ENCODE measurements at regions not wholly inside any gene's neighbourhood (a gene's known extent, or its start where the extent isn't known, plus 50 kb on each side); places are given as distances from the start of the nearest gene placed in this dataset.

DNA sequence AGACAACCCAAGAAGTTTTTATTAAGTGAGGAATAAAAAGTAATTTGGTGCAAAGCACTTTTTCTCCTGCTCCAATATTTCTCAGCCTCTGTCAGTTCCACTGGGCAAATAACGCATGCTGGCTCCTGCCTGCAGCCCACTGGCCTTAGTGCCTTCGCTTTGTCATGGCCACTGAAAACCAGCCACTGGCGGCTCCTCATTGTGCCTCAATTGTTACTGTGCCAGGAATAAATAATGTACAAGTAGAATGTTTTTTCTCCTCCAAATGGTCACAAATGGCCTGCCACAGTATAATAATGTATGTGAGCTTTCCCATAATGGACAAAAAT, 267.1 kb downstream of the ACTR3 start:
- Histone ChIP-seq H3K9me3 (ENCODE audit: insufficient read depth, low read depth, low read length) (no peaks in the 10 kb centered on the region), H3K9ac (ENCODE audit: low read depth, low read length) (no peak overlapping the region), H3K27ac (ENCODE audit: low read length) (no peak overlapping the region), H3K36me3 (ENCODE audit: insufficient read depth, low read depth, low read length) (no peaks in the 10 kb centered on the region), H3K27me3 (ENCODE audit: insufficient read depth, low read length) (no peaks in the 10 kb centered on the region), H3K4me3 (ENCODE audit: low read length) (no peak overlapping the region), H3K4me1 (ENCODE audit: insufficient read depth, low read length) (no peaks in the 10 kb centered on the region)

DNA sequence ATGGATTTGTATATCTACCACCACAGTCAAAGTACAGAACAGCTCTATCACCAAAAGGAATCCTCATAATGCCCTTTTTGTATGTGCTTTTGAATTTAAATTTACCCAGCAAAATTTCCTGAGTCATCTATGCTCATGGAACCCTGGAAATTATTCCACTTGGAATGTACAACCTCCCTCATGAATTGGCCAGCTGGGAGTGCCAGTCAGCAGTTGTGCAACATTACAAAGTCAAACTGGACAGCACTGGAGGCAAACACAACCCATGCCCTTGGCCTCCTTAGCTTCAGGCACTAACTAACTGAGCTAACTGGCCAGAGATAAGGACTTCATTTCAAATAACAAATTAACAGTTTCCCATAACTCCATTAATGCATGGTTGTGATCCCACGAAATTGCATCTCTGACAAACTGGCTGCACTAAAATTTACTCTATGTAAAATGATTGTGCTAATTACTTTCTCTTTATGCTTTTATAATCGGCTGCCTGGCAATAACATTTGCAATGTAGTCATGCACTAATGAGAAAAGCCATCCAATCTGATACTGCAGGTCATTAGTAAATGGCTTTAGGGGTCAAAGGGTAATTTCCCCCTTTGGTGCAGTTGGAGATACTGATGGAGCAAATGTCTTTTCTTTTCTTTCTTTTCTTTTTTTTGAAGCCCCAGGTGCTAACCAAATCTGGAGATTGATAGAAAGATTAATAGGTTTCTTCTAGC, 270.5 kb downstream of the ACTR3 start:
- Histone ChIP-seq H3K4me1 (ENCODE audit: insufficient read depth, low read length) (no peaks in the 10 kb centered on the region), H3K27ac (ENCODE audit: low read length) (no peak overlapping the region), H3K9me3 (ENCODE audit: insufficient read depth, low read depth, low read length) (no peaks in the 10 kb centered on the region), H3K36me3 (ENCODE audit: insufficient read depth, low read depth, low read length) (no peaks in the 10 kb centered on the region), H3K27me3 (ENCODE audit: insufficient read depth, low read length) (no peaks in the 10 kb centered on the region), H3K4me3 (ENCODE audit: low read length) (no peak overlapping the region), H3K9ac (ENCODE audit: low read depth, low read length) (no peak overlapping the region)

DNA sequence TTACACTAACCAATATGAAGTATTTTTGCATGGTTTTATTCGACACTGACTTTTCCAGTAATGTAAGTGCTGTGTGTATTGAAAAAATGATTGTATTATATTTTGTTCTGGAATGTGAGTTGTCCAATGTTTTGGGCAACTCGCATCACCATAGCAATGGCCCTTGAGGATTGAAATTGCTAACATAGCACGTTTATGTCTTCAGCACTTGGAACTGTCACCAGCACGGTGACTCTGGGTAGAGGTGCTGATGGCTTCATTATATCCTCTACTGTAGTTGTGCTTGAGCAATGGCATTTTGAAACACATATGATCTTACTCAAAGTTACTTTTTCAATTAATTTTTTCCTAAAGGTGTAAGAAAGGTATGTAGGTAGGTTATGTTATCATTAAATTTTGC, 271.5 kb downstream of the ACTR3 start:
- Histone ChIP-seq H3K36me3 (ENCODE audit: insufficient read depth, low read depth, low read length) (no peaks in the 10 kb centered on the region), H3K4me3 (ENCODE audit: low read length) (no peak overlapping the region), H3K9ac (ENCODE audit: low read depth, low read length) (no peak overlapping the region), H3K4me1 (ENCODE audit: insufficient read depth, low read length) (no peaks in the 10 kb centered on the region), H3K9me3 (ENCODE audit: insufficient read depth, low read depth, low read length) (no peaks in the 10 kb centered on the region), H3K27me3 (ENCODE audit: insufficient read depth, low read length) (no peaks in the 10 kb centered on the region), H3K27ac (ENCODE audit: low read length) (no peak overlapping the region)

DNA sequence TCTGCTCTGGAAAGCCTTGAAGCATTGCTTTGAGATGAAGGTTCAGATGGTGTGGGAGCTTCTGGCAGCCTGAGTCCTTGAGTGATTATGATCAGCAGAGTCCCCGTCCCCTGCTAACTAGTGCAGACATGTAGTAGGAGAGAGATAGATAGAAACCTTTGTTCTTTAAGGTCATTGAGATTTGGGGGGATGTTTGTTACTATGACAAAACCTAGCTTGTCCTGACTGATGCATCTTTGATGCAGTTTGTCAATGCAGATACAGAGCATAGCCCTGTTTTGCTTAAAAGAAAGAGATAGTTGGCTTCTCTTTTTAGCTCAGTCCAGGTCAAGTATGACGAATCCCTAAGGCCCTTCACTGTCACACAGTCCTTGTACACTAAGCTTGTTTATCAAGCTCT, 274.6 kb upstream of the DPP10 start:
- no peaks in the 10 kb centered on the region for H3K9me3 ChIP-seq (ENCODE audit: insufficient read depth, low read depth, low read length)

DNA sequence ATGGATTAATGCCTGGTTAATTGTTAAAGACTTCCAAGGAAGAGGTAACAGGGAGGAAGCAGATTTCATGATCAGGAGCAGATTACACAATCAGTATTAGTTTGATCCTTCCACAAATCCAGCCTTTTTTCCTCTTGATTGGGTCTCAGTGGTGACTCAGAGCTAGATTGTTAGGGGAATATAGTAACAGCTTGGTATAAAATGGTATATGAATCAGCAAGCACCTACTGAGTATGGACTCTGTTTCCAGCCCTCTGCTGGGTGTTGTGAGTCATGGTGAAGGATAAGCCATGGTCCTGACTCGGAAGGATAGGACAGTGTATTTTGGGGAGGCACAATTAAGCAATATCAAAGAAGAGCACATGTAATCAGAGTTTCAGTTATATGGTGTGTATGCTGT, 272.4 kb upstream of the DPP10 start:
- Histone ChIP-seq H3K4me1 (ENCODE audit: insufficient read depth, low read length) (no peaks in the 10 kb centered on the region), H3K9me3 (ENCODE audit: insufficient read depth, low read depth, low read length) (no peaks in the 10 kb centered on the region), H3K27ac (ENCODE audit: low read length) (no peak overlapping the region), H3K27me3 (ENCODE audit: insufficient read depth, low read length) (no peaks in the 10 kb centered on the region), H3K9ac (ENCODE audit: low read depth, low read length) (no peak overlapping the region), H3K4me3 (ENCODE audit: low read length) (no peak overlapping the region), H3K36me3 (ENCODE audit: insufficient read depth, low read depth, low read length) (no peaks in the 10 kb centered on the region)

More for the DNA sequence above, 274.6 kb upstream of the DPP10 start:
- no peaks in the 10 kb centered on the region for H3K36me3 ChIP-seq (ENCODE audit: insufficient read depth, low read depth, low read length)
- H3K27ac ChIP-seq (ENCODE audit: low read length) = no peak overlapping the region
- no peak overlapping the region for H3K4me3 ChIP-seq (ENCODE audit: low read length)
- H3K27me3 ChIP-seq (ENCODE audit: insufficient read depth, low read length) = no peaks in the 10 kb centered on the region
- no peaks in the 10 kb centered on the region for H3K4me1 ChIP-seq (ENCODE audit: insufficient read depth, low read length)
- no peak overlapping the region for H3K9ac ChIP-seq (ENCODE audit: low read depth, low read length)

DNA sequence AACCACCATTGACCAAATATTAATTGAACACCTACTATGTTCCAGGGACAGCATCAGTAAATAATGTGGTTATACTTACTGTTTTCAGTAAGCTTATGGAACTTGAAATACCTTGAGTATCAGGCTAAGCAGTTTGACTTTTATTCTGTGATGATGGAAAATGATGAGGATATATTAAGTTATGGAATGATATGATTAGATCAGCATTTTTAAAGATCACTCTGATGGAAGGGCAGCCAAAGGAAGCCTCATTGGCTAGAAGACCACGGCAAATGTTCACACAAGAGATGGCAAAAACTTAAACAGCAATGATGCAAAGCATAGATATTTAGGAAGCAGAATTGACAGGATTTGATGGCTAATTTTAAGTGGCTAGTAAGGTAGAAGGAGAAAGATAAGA, 266.9 kb upstream of the DPP10 start:
- no peaks in the 10 kb centered on the region for H3K27me3 ChIP-seq (ENCODE audit: insufficient read depth, low read length)
- H3K36me3 ChIP-seq (ENCODE audit: insufficient read depth, low read depth, low read length) = no peaks in the 10 kb centered on the region
- no peak overlapping the region for H3K9ac ChIP-seq (ENCODE audit: low read depth, low read length)
- H3K27ac ChIP-seq (ENCODE audit: low read length) = no peak overlapping the region
- H3K4me1 ChIP-seq (ENCODE audit: insufficient read depth, low read length) = no peaks in the 10 kb centered on the region
- no peaks in the 10 kb centered on the region for H3K9me3 ChIP-seq (ENCODE audit: insufficient read depth, low read depth, low read length)
- H3K4me3 ChIP-seq (ENCODE audit: low read length) = no peak overlapping the region

DNA sequence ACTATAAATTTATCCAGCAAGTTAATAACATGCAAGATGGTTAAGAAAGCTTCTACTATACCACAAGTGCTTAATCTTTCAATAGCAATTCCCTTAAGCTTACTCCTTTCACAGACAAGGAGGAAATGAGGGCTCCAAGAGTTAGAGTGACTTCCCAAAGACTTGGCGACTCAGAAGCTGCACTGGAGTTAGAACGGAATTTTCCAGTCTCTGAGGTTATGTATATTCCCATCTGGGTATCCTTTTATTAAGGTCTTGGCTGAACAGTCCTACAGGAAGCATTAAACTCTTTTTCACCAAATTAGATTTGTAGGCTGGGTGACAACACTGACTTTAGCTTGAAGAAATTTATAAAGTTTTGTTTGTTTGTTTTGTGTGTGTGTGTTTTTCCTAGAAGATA, 256.9 kb upstream of the DPP10 start:
- Histone ChIP-seq H3K4me1 (ENCODE audit: insufficient read depth, low read length) (no peaks in the 10 kb centered on the region), H3K36me3 (ENCODE audit: insufficient read depth, low read depth, low read length) (no peaks in the 10 kb centered on the region), H3K27ac (ENCODE audit: low read length) (no peak overlapping the region), H3K9ac (ENCODE audit: low read depth, low read length) (no peak overlapping the region), H3K4me3 (ENCODE audit: low read length) (no peak overlapping the region), H3K27me3 (ENCODE audit: insufficient read depth, low read length) (no peaks in the 10 kb centered on the region), H3K9me3 (ENCODE audit: insufficient read depth, low read depth, low read length) (no peaks in the 10 kb centered on the region)

DNA sequence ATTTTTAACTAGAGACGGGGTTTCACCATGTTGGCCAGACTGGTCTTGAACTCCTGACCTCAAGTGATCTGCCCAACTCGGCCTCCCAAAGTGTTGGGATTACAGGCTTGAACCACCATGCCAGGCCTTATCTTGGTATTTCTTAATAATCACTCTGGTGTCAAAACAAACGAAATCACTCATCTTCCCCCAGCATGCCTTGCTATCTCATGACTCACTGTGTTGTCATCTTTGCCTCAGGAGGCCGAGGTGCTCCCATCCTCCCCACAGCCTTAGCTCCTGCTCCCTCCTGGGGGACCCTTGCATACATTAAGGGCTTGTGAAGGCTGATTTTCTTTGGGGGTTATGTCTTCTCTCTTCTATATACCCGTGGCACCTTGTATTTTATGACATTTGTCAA, 250.1 kb upstream of the DPP10 start:
- no peaks in the 10 kb centered on the region for H3K27me3 ChIP-seq (ENCODE audit: insufficient read depth, low read length)
- H3K9ac ChIP-seq (ENCODE audit: low read depth, low read length) = no peak overlapping the region
- no peak overlapping the region for H3K27ac ChIP-seq (ENCODE audit: low read length)

DNA sequence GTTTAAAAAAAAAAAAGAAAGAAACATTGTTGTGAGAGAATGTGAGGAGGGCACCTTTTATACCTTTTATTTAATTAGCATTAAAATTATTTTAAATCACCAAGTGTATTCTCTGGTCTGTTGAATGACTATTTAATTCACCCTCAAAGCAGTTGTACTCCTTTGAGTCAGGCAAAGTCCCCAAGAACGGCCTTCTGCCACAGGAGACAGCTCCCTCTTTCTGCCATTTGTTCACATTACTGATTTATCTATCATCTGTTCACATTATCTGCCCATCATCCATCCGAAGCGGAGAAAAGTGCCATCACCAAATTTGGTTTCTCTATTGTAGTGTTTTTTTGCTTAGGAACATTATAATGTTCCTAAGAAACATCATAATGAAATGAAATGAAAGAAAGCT, 240.7 kb upstream of the DPP10 start:
- Histone ChIP-seq H3K9me3 (ENCODE audit: insufficient read depth, low read depth, low read length) (peaks cover 15% of the 10 kb centered on the region), H3K9ac (ENCODE audit: low read depth, low read length) (no peak overlapping the region), H3K4me3 (ENCODE audit: low read length) (no peak overlapping the region), H3K4me1 (ENCODE audit: insufficient read depth, low read length) (no peaks in the 10 kb centered on the region), H3K27ac (ENCODE audit: low read length) (no peak overlapping the region), H3K36me3 (ENCODE audit: insufficient read depth, low read depth, low read length) (no peaks in the 10 kb centered on the region), H3K27me3 (ENCODE audit: insufficient read depth, low read length) (no peaks in the 10 kb centered on the region)

More for the DNA sequence above, 250.1 kb upstream of the DPP10 start:
- Histone ChIP-seq H3K4me1 (ENCODE audit: insufficient read depth, low read length) (no peaks in the 10 kb centered on the region), H3K36me3 (ENCODE audit: insufficient read depth, low read depth, low read length) (no peaks in the 10 kb centered on the region), H3K4me3 (ENCODE audit: low read length) (no peak overlapping the region), H3K9me3 (ENCODE audit: insufficient read depth, low read depth, low read length) (no peaks in the 10 kb centered on the region)

DNA sequence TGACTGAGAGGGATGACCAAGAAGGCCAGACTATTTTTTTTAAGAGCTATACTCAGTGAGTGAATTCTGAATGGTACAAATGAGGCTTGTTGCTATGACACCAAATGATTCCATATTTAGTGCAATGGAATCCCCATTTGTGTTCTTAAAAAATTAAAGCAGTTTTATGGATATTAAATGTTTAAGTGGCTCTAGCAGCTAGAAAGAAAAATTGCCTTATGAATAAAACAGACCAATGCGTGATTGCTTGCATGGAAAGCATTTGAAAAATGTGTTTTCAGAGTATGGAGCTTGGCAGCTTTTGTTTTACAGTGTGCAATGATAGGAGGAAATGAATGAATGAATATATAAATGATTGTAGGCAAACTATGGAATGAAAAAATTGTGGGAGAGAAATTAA, 238.8 kb upstream of the DPP10 start:
- no peaks in the 10 kb centered on the region for H3K27me3 ChIP-seq (ENCODE audit: insufficient read depth, low read length)
- no peak overlapping the region for H3K27ac ChIP-seq (ENCODE audit: low read length)
- H3K9me3 ChIP-seq (ENCODE audit: insufficient read depth, low read depth, low read length) = peaks cover 19% of the 10 kb centered on the region
- no peak overlapping the region for H3K4me3 ChIP-seq (ENCODE audit: low read length)
- no peaks in the 10 kb centered on the region for H3K36me3 ChIP-seq (ENCODE audit: insufficient read depth, low read depth, low read length)
- no peak overlapping the region for H3K9ac ChIP-seq (ENCODE audit: low read depth, low read length)
- no peaks in the 10 kb centered on the region for H3K4me1 ChIP-seq (ENCODE audit: insufficient read depth, low read length)

DNA sequence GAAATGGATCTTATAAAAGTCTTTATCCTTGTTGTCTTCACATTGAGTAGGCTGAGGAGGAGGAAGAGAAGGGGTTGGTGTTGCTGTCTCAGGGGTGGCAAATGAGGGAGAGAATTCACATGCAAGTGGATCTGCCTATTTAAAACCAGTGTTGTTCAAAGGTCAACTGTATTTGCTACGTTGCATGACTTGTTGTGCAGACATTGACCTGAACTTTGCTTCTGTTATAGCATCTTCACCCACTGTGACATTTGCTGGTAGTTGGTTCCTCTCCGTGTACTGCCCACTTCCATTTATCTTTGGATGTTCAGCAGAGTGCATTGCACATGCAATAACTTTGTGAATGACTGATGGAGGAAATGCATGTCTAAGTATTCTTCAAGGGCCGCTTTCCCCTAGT, 228.6 kb upstream of the DPP10 start:
- H3K36me3 ChIP-seq (ENCODE audit: insufficient read depth, low read depth, low read length) = no peaks in the 10 kb centered on the region
- H3K27me3 ChIP-seq (ENCODE audit: insufficient read depth, low read length) = no peaks in the 10 kb centered on the region
- H3K9me3 ChIP-seq (ENCODE audit: insufficient read depth, low read depth, low read length) = no peaks in the 10 kb centered on the region
- no peak overlapping the region for H3K4me3 ChIP-seq (ENCODE audit: low read length)
- no peak overlapping the region for H3K27ac ChIP-seq (ENCODE audit: low read length)
- H3K9ac ChIP-seq (ENCODE audit: low read depth, low read length) = no peak overlapping the region
- H3K4me1 ChIP-seq (ENCODE audit: insufficient read depth, low read length) = no peaks in the 10 kb centered on the region

DNA sequence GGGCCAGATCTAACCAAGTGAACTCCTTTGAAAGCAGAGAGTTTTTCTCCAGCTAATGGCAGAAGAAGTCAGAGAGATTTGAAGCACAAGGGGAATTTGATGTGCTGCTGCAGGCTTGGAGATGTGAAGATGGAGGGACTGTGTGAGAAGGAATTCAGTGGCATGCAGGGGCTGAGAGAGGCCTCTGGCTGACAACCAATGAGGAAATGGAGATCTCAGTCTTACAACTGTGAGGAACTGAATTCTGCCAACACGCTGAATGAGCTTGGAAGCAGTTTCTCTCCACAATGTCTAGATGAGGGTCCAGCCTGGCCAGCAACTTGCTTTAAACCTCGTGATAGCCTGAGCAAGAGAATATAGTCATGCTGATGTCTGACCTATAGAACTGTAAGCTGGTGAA, 224.1 kb upstream of the DPP10 start:
- Histone ChIP-seq H3K9me3 (ENCODE audit: insufficient read depth, low read depth, low read length) (no peaks in the 10 kb centered on the region), H3K4me3 (ENCODE audit: low read length) (no peak overlapping the region), H3K36me3 (ENCODE audit: insufficient read depth, low read depth, low read length) (no peaks in the 10 kb centered on the region), H3K27me3 (ENCODE audit: insufficient read depth, low read length) (no peaks in the 10 kb centered on the region), H3K9ac (ENCODE audit: low read depth, low read length) (no peak overlapping the region), H3K4me1 (ENCODE audit: insufficient read depth, low read length) (no peaks in the 10 kb centered on the region), H3K27ac (ENCODE audit: low read length) (no peak overlapping the region)
